HCEC 1CT (cell line): ENCODE measurements at regions not wholly inside any gene's neighbourhood (a gene's known extent, or its start where the extent isn't known, plus 50 kb on each side); places are given as distances from the start of the nearest gene placed in this dataset.
"Not testable (repeated sequence)": the region's sequence is repeated elsewhere in the genome, so short reads cannot be mapped to it uniquely, and the experiment has no call there.

Source experiments
- DNase-seq: peaks from one replicate; pipeline ENCODE4 v3.0.0-alpha.2; 2017

- DNase-seq: no peak
Measured at GRCh38 chr3:191074511-191074910, 124.5 kb upstream of the OSTN start.

GRCh38 chr3:191070762-191071403, 128.2 kb upstream of the OSTN start:
- peak; percentile 55 for DNase-seq

- peak; percentile 98 for DNase-seq
Measured at GRCh38 chr3:191070201-191070600, 128.8 kb upstream of the OSTN start.

- DNase-seq: peak; percentile 71
Measured at GRCh38 chr3:191068946-191069813, 129.9 kb upstream of the OSTN start.

GRCh38 chr3:191066669-191067068, 132.4 kb upstream of the OSTN start:
- DNase-seq: peak; percentile 88

- DNase-seq: peak; percentile 91
Measured at GRCh38 chr3:191065181-191065805, 133.7 kb upstream of the OSTN start.

- DNase-seq: peak; percentile 41
Measured at GRCh38 chr3:191051037-191051436, 148.0 kb upstream of the OSTN start.

- DNase-seq: no peak
Measured at GRCh38 chr3:191047930-191048329, 151.1 kb upstream of the OSTN start.

GRCh38 chr3:191030929-191031328, 168.1 kb upstream of the OSTN start:
- no peak for DNase-seq

- DNase-seq: no peak
Measured at GRCh38 chr3:191030491-191030890, 168.0 kb upstream of the GMNC start.

- no peak for DNase-seq
Measured at GRCh38 chr3:191026746-191027145, 164.3 kb upstream of the GMNC start.

GRCh38 chr3:191020730-191021396, 158.4 kb upstream of the GMNC start:
- no peak for DNase-seq

GRCh38 chr3:191019855-191020254, 157.4 kb upstream of the GMNC start:
- DNase-seq: no peak

- not testable (repeated sequence) for DNase-seq
Measured at GRCh38 chr3:191015960-191016359, 153.5 kb upstream of the GMNC start.

- DNase-seq: no peak
Measured at GRCh38 chr3:191008074-191008473, 145.6 kb upstream of the GMNC start.

GRCh38 chr3:191005790-191006189, 143.3 kb upstream of the GMNC start:
- no peak for DNase-seq

- no peak for DNase-seq
Measured at GRCh38 chr3:191003742-191004141, 141.2 kb upstream of the GMNC start.

- no peak for DNase-seq
Measured at GRCh38 chr3:190996181-190996775, 133.8 kb upstream of the GMNC start.

GRCh38 chr3:190995156-190995555, 132.7 kb upstream of the GMNC start:
- no peak for DNase-seq

- DNase-seq: no peak
Measured at GRCh38 chr3:190990898-190991297, 128.4 kb upstream of the GMNC start.

- DNase-seq: no peak
Measured at GRCh38 chr3:190989218-190989617, 126.7 kb upstream of the GMNC start.

GRCh38 chr3:190988102-190988501, 125.6 kb upstream of the GMNC start:
- no peak for DNase-seq
